ENCODE measurements at regions not wholly inside any gene's neighbourhood (a gene's known extent, or its start where the extent isn't known, plus 50 kb on each side); places are given as distances from the start of the nearest gene placed in this dataset.
A peak's percentile ranks its signal among the peaks of the same experiment; 100 is the strongest.
"Not testable (repeated sequence)": the region's sequence is repeated elsewhere in the genome, so short reads cannot be mapped to it uniquely, and the experiment has no call there.

DNA sequence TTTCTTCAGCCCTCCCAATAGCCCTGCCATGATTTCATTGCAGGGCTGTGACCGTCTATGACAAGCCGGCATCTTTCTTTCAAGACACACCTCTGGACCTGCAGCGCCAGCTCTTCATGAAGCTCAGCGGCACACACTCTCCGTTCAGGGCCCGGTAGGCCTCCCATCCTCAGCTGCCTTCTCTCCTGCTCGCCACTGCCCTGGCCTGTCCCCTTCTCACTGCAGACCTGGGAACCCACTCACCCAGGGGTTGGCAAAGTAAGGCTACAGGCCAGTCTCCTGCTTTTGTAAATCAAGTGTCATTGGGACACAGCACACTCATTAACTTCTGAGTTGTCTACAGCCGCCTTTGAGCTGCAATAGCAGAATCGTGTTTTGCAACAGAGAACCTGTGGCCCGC is 169.2 kb downstream of the ADRA2C start:
- in situ Hi-C loops (cut with HindIII; ENCODE audit: low sequenced_read_pairs); H3K4me3 ChIP-seq (ENCODE audit: low read depth, low read length); DNase-seq (ENCODE audit: low read depth): not testable (repeated sequence)

- TF ChIP-seq, protein P1, sequence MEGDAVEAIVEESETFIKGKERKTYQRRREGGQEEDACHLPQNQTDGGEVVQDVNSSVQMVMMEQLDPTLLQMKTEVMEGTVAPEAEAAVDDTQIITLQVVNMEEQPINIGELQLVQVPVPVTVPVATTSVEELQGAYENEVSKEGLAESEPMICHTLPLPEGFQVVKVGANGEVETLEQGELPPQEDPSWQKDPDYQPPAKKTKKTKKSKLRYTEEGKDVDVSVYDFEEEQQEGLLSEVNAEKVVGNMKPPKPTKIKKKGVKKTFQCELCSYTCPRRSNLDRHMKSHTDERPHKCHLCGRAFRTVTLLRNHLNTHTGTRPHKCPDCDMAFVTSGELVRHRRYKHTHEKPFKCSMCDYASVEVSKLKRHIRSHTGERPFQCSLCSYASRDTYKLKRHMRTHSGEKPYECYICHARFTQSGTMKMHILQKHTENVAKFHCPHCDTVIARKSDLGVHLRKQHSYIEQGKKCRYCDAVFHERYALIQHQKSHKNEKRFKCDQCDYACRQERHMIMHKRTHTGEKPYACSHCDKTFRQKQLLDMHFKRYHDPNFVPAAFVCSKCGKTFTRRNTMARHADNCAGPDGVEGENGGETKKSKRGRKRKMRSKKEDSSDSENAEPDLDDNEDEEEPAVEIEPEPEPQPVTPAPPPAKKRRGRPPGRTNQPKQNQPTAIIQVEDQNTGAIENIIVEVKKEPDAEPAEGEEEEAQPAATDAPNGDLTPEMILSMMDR (IDR thresholded peaks at IDR 0.05; ENCODE audit: low read depth, low read length, missing control alignments) = no peak
- DNase-seq (ENCODE audit: low read depth) = no peak
- H3K4me3 ChIP-seq (ENCODE audit: low read depth, low read length) = no peak overlapping the region
- in situ Hi-C loops (cut with HindIII; ENCODE audit: low sequenced_read_pairs) = no loop called here
Observed at GRCh38 chr4:3936184-3936583, 170.0 kb downstream of the ADRA2C start.

DNA sequence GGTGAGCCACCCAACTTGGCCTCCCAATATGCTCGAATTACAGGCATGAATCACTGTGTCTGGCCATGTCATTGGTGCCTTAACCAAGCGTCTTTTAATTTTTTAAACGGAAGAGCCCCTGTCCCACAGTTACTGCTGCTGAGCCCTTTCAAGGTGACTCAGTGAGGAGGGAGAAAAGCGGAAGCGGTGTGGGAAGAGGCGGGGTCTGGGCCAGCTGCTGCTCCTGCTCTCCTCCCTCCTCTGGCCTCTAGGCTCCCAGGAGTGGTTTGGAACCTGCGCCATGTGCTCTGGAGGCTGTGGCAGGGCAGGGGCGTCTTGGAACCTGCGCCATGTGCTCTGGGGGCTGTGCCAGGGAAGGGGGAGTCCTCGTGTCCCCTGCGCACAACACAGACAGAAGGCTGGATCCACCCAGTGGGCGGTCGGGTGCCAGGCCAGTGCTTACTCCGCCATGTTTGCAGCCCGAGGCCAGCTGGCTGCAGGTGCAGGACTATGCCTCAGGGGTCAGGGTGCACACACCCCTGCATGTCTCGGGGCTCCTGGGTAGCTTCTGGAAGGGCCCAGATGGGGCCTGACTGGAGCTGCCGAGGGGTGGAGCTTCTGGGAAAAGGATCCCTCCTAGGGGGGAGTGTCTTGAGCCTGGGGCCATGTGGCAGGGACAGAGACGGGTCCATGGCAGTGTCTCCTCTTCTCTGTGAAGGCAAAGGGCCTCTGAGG is 171.8 kb downstream of the ADRA2C start:
- in situ Hi-C loops (cut with HindIII; ENCODE audit: low sequenced_read_pairs); DNase-seq (ENCODE audit: low read depth); H3K4me3 ChIP-seq (ENCODE audit: low read depth, low read length): not testable (repeated sequence)

DNA sequence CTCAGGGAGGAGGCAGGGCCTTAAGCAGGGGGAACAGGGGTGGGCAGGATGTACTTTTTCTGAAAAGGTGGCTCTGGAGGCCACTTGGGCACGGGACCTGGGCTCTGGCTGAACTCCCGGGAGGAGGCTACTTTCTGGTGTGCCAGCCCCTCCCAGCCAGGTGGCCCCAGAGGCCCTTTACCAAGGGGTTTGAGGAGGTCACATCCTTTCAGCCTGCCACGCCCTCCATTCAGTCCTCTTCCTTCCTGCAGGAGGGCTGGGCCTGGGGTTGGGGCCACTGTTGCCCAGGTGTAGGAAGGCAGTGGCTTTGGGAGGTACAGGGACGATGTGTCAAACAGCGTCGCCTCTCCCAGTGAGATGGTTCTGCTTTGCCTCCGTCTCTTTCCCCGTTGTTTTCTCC is 172.5 kb downstream of the ADRA2C start:
- in situ Hi-C loops (cut with HindIII; ENCODE audit: low sequenced_read_pairs); DNase-seq (ENCODE audit: low read depth); H3K4me3 ChIP-seq (ENCODE audit: low read depth, low read length): not testable (repeated sequence)

- in situ Hi-C loops (cut with HindIII; ENCODE audit: low sequenced_read_pairs); H3K4me3 ChIP-seq (ENCODE audit: low read depth, low read length); DNase-seq (ENCODE audit: low read depth): not testable (repeated sequence)
Observed at GRCh38 chr4:3939954-3940591, 173.9 kb downstream of the ADRA2C start.

GRCh38 chr4:3941735-3942522 is 175.7 kb downstream of the ADRA2C start:
- in situ Hi-C loops (cut with HindIII; ENCODE audit: low sequenced_read_pairs); DNase-seq (ENCODE audit: low read depth); H3K4me3 ChIP-seq (ENCODE audit: low read depth, low read length): not testable (repeated sequence)

DNA sequence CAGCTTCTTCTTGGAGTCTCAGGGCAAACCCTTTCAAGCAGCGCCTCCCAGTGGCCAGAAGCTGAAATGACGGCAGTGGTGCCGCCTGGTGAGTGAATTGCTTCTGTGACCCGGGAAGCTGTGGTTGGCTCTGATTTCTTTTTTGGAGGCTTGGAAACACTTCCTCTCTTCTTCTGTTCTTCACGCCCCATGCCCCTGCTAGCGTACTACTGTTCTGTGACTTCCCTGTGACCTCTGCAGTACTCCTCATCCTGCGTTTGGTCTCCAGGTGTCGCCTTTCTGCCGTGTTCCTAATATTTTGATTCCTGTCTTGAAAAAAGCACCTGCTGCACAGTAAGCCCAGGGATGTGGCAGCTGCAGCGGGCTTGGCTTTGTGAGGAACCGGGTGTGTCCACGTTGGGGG is 176.4 kb downstream of the ADRA2C start:
- H3K4me3 ChIP-seq (ENCODE audit: low read depth, low read length); in situ Hi-C loops (cut with HindIII; ENCODE audit: low sequenced_read_pairs); DNase-seq (ENCODE audit: low read depth): not testable (repeated sequence)
- TF ChIP-seq, protein P1 (IDR thresholded peaks at IDR 0.05; ENCODE audit: low read depth, low read length, missing control alignments) = peak; percentile 58

DNA sequence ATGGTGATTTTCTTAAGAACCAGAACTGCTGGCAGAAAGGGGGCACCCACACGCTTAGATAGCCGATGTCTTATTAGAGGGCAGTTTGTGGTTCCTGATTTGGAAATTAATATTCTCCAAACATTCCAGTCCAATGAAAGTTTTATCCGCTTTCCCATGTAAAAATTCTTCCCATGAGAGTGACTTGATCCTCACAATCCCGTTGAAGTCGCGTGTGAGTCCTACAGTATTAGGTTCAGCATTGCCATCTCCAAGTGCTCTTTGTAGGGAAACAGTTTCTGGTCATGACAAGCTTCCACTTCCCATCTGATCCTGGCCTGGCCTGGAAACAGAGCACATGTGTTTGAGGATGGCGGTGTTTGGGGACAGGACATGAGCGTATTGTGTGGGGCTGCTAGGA is 176.9 kb downstream of the ADRA2C start:
- in situ Hi-C loops (cut with HindIII; ENCODE audit: low sequenced_read_pairs); H3K4me3 ChIP-seq (ENCODE audit: low read depth, low read length); DNase-seq (ENCODE audit: low read depth): not testable (repeated sequence)

DNA sequence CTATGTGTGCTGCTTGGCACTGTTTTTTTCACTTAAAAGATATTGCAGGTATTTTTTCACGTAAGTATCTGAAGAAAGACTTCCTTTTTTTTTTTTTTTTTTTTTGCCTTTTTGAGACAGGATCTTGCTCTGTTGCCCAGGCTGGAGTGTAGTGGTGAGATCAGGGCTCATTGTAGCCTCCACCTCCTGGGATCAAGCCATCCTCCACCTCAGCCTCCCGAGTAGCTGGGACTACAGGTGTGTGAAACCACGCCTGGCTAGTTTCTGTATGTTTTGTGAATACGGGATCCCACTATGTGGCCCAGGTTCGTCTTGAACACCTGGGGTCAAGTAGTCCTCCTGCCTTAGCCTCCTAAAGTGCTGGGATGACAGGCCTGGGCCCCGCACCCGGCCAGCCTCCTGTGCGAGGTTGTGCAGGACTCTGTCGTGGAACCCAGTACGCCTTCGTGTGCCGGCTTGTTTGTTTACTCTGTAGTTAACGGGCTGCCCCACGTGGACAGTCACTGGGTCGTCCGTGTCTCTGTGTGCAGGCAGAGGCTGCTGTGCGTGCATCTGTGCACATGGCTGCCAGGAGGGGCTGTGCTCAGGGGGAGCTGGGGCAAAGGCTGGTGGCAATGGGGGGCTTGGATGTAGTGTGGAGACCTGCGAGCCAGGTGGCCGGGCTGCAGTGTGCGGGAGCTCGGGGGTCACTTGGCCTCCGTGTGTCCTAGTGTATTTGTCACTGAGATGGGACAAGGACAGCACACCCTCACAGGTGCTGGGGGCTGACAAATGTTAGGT is 179.5 kb downstream of the ADRA2C start:
- DNase-seq (ENCODE audit: low read depth) = no peak
- TF ChIP-seq, protein P1 (IDR thresholded peaks at IDR 0.05; ENCODE audit: low read depth, low read length, missing control alignments) = no peak
- no peak overlapping the region for H3K4me3 ChIP-seq (ENCODE audit: low read depth, low read length)
- in situ Hi-C loops (cut with HindIII; ENCODE audit: low sequenced_read_pairs) = no loop called here

GRCh38 chr4:3946553-3946952 is 180.4 kb downstream of the ADRA2C start:
- in situ Hi-C loops (cut with HindIII; ENCODE audit: low sequenced_read_pairs); H3K4me3 ChIP-seq (ENCODE audit: low read depth, low read length); DNase-seq (ENCODE audit: low read depth): not testable (repeated sequence)

- H3K4me3 ChIP-seq (ENCODE audit: low read depth, low read length); DNase-seq (ENCODE audit: low read depth); in situ Hi-C loops (cut with HindIII; ENCODE audit: low sequenced_read_pairs): not testable (repeated sequence)
Observed at GRCh38 chr4:3947761-3948160, 181.6 kb downstream of the ADRA2C start.

DNA sequence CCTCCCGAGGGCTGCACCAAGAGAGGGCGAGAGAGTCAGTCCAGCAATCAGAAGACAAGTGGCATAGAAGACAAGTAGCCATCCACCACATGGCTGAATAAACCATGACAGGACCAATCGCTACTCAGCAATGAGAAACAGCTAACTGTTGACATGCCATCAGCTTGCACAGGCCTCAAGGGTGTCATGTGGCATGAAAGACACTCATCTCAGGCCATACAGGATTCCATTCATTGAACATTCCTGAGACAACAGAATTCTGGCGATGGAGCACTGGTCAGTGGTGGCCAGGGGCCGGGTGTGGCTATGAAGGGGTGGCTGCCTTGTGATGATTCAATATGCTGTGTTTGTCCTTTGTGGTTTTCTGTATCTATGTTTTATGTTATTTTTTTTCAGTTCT is 182.0 kb downstream of the ADRA2C start:
- DNase-seq (ENCODE audit: low read depth); in situ Hi-C loops (cut with HindIII; ENCODE audit: low sequenced_read_pairs); H3K4me3 ChIP-seq (ENCODE audit: low read depth, low read length): not testable (repeated sequence)

Data from astrocyte of the cerebellum (primary cell).